GM18520 (cell line): ENCODE measurements at regions not wholly inside any gene's neighbourhood (a gene's known extent, or its start where the extent isn't known, plus 50 kb on each side); places are given as distances from the start of the nearest gene placed in this dataset.

Experiments used
- ATAC-seq: cut with Tn5 transposase; IDR thresholded peaks from one replicate; pipeline ENCODE4 v1.9.1; 2021; ENCODE audit not compliant: unreplicated experiment

GRCh38 chr15:86021281-86022264, 58.1 kb upstream of the AGBL1 start:
- ATAC-seq, result no peak

- ATAC-seq, result no peak
These were observed 50.7 kb upstream of the AGBL1 start for GRCh38 chr15:86028961-86029360.
